RWPE1 (cell line): ENCODE measurements at regions not wholly inside any gene's neighbourhood (a gene's known extent, or its start where the extent isn't known, plus 50 kb on each side); places are given as distances from the start of the nearest gene placed in this dataset.
A peak's percentile ranks its signal among the peaks of the same experiment; 100 is the strongest.

Experiments used
- CTCF ChIA-PET: fragments of 350-600 bp; sonication (Branson Sonifier 250); formaldehyde crosslinking; extraction: SDS; loops from one replicate; lab custom pipeline; 2021; lab: Yijun Ruan, JAX
- POLR2A ChIA-PET: fragments of 400-600 bp; formaldehyde crosslinking; extraction: SDS; loops from one replicate; lab custom pipeline; 2020; ENCODE audit warnings: antibody characterized with exemption; ENCODE audit not compliant: low non-redundant PET; lab: Yijun Ruan, JAX
- DNase-seq: peaks from one replicate; pipeline ENCODE4 v3.0.0; 2012; ENCODE audit warnings: low spot score
- H3K27ac ChIP-seq: fragments of 450-650 bp; 2 replicates; pipeline ENCODE4 v1.5.1; 2017
- CTCF ChIP-seq: fragments of 450-650 bp; conservative IDR thresholded peaks from 2 replicates; pipeline ENCODE4 v1.5.1; 2017; ENCODE audit warnings: low read depth, mild to moderate bottlenecking

GRCh38 chr7:84682543-84682942, 488.0 kb upstream of the SEMA3A start:
- ChIA-PET POLR2A (no interaction called here), CTCF (no interaction called here)

GRCh38 chr7:84678841-84679240, 484.3 kb upstream of the SEMA3A start:
- no peak overlapping the region for H3K27ac ChIP-seq
- DNase-seq = no peak
- POLR2A ChIA-PET = no interaction called here
- CTCF ChIA-PET = interaction anchor here (0.6 kb wide), 1 partner anchor 19 kb away, joined by 9 read pairs; no protein-coding TSS in a partner anchor
- TF ChIP-seq CTCF = no peak

More at GRCh38 chr7:84682543-84682942, 488.0 kb upstream of the SEMA3A start:
- no peak for TF ChIP-seq CTCF
- no peak for DNase-seq
- no peak overlapping the region for H3K27ac ChIP-seq

- ChIA-PET POLR2A (no interaction called here), CTCF (no interaction called here)
- H3K27ac ChIP-seq = no peak overlapping the region
- no peak for DNase-seq
- no peak for TF ChIP-seq CTCF
Observed at GRCh38 chr7:84677117-84677732, 482.6 kb upstream of the SEMA3A start.

- no peak overlapping the region for H3K27ac ChIP-seq
- CTCF ChIA-PET = no interaction called here
- no peak for TF ChIP-seq CTCF
- DNase-seq = peak; percentile 76
- POLR2A ChIA-PET = no interaction called here
Observed at GRCh38 chr7:84675633-84676034, 481.0 kb upstream of the SEMA3A start.

- peak; percentile 20 for DNase-seq
- no peak for TF ChIP-seq CTCF
- POLR2A ChIA-PET = no interaction called here
- no peak overlapping the region for H3K27ac ChIP-seq
- CTCF ChIA-PET = no interaction called here
Observed at GRCh38 chr7:84674236-84674913, 479.8 kb upstream of the SEMA3A start.

GRCh38 chr7:84669177-84669732, 474.7 kb upstream of the SEMA3A start:
- ChIA-PET POLR2A (no interaction called here), CTCF (interaction anchor here (0.7 kb wide), 1 partner anchor 488 kb away, joined by 3 read pairs; no protein-coding TSS in a partner anchor)
- DNase-seq = no peak
- H3K27ac ChIP-seq = no peak overlapping the region
- TF ChIP-seq CTCF = no peak
